22Rv1 (cell line): ENCODE measurements at regions not wholly inside any gene's neighbourhood (a gene's known extent, or its start where the extent isn't known, plus 50 kb on each side); places are given as distances from the start of the nearest gene placed in this dataset.

Source experiments
- ZFX ChIP-seq: fragments of 450-650 bp; IDR thresholded peaks from 2 replicates; pipeline ENCODE4 v1.6.1; 2017; ENCODE audit warnings: antibody characterized with exemption, borderline replicate concordance
- TF ChIP-seq, protein P1 (sequence below): fragments of 450-650 bp; IDR thresholded peaks from 2 replicates; pipeline ENCODE4 v1.5.1; 2017; ENCODE audit warnings: mild to moderate bottlenecking

DNA sequence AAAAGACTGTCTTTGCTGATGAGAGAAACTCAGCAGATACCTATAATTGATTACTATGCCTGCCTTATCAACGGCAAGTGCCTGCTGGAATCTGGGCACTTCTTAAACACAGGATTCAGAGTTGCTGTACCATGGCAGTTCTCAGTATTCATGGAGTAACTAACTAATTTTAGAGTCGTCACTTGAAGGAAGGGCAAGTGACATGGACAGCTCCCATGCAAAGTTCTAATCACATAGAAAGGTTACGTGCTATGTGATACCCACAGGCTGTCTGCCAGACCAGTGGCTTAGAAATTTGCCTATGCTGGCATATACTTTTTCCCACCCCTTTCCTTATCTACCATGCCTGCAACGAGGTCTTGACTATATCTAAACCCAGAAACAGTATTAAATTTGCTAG is 931.1 kb upstream of the TENM3 start:
- TF ChIP-seq ZFX = no peak
- TF ChIP-seq, protein P1, sequence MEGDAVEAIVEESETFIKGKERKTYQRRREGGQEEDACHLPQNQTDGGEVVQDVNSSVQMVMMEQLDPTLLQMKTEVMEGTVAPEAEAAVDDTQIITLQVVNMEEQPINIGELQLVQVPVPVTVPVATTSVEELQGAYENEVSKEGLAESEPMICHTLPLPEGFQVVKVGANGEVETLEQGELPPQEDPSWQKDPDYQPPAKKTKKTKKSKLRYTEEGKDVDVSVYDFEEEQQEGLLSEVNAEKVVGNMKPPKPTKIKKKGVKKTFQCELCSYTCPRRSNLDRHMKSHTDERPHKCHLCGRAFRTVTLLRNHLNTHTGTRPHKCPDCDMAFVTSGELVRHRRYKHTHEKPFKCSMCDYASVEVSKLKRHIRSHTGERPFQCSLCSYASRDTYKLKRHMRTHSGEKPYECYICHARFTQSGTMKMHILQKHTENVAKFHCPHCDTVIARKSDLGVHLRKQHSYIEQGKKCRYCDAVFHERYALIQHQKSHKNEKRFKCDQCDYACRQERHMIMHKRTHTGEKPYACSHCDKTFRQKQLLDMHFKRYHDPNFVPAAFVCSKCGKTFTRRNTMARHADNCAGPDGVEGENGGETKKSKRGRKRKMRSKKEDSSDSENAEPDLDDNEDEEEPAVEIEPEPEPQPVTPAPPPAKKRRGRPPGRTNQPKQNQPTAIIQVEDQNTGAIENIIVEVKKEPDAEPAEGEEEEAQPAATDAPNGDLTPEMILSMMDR = no peak
